Left colon (tissue), 2 donors: ENCODE measurements at regions not wholly inside any gene's neighbourhood (a gene's known extent, or its start where the extent isn't known, plus 50 kb on each side); places are given as distances from the start of the nearest gene placed in this dataset.
"Not testable (repeated sequence)": the region's sequence is repeated elsewhere in the genome, so short reads cannot be mapped to it uniquely, and the experiment has no call there.

Source experiments
- ATAC-seq: fragments of 200-7000 bp; cut with Tn5 transposase; one replicate; pipeline ENCODE4 v1.9.1; 2020; ENCODE audit warnings: mild to moderate bottlenecking, moderate library complexity
- DNase-seq, 2 donors: peaks; one replicate each; pipeline ENCODE4 v3.0.0-alpha.2; 2020
- intact Hi-C, 2 donors: fragments of 100-400 bp; cut with DNase I in 1 of 2; cut with micrococcal nuclease in 1 of 2; formaldehyde crosslinking; loops; one replicate each; pipeline versions ENCODE4 v1.11.2 to v1.14.0; 2022; cut with DNase I, micrococcal nuclease
- donor health status: DM: no; HTN: no; CAD: no.
- donor health status: DM: yes; HTN: yes; CAD: no.

- no peak for ATAC-seq
- no peak for DNase-seq
- intact Hi-C loops, result no loop called here
Observed at GRCh38 chr14:56416213-56416612, 163.4 kb upstream of the TMEM260 start.

GRCh38 chr14:56417173-56417572 lies 162.4 kb upstream of the TMEM260 start:
- intact Hi-C loops, result no loop called here
- ATAC-seq, result no peak
- DNase-seq, result no peak

- intact Hi-C loops, result no loop called here
- no peak for ATAC-seq
- no peak for DNase-seq
Observed at GRCh38 chr14:56419750-56420149, 159.8 kb upstream of the TMEM260 start.

GRCh38 chr14:56422221-56422620 lies 157.4 kb upstream of the TMEM260 start:
- intact Hi-C loops, result no loop called here

GRCh38 chr14:56422703-56423213 lies 156.8 kb upstream of the TMEM260 start:
- DNase-seq (peak; percentile 20 to 39), ATAC-seq (peak; percentile 83)
- intact Hi-C loops, result no loop called here

More at GRCh38 chr14:56422221-56422620, 157.4 kb upstream of the TMEM260 start:
- ATAC-seq, result no peak
- no peak for DNase-seq

GRCh38 chr14:56423544-56423943 lies 156.1 kb upstream of the TMEM260 start:
- ATAC-seq (no peak), DNase-seq (no peak)
- intact Hi-C loops, result no loop called here

GRCh38 chr14:56431013-56431412 lies 148.6 kb upstream of the TMEM260 start:
- ATAC-seq, result no peak
- intact Hi-C loops, result no loop called here
- no peak for DNase-seq

- ATAC-seq (no peak), DNase-seq (no peak)
- intact Hi-C loops, result no loop called here
Observed at GRCh38 chr14:56449670-56450213, 129.9 kb upstream of the TMEM260 start.

- ATAC-seq, result no peak
- intact Hi-C loops, result no loop called here
- no peak for DNase-seq
Observed at GRCh38 chr14:56452940-56453339, 126.7 kb upstream of the TMEM260 start.

- ATAC-seq, DNase-seq, intact Hi-C loops: not testable (repeated sequence)
Observed at GRCh38 chr14:56454680-56455079, 124.9 kb upstream of the TMEM260 start.

GRCh38 chr14:56460469-56460868 lies 119.1 kb upstream of the TMEM260 start:
- no peak for DNase-seq
- intact Hi-C loops, result no loop called here
- ATAC-seq, result no peak

GRCh38 chr14:56461276-56462275 lies 118.0 kb upstream of the TMEM260 start:
- DNase-seq (no peak), ATAC-seq (no peak)
- intact Hi-C loops, result no loop called here

GRCh38 chr14:56463271-56463890 lies 116.2 kb upstream of the TMEM260 start:
- intact Hi-C loops, result no loop called here
- ATAC-seq (no peak), DNase-seq (no peak)

- intact Hi-C loops, result loop anchor here in 1 of 2 donors (10.0 kb wide), 2 partner anchors 766 to 1036 kb away; no protein-coding TSS in a partner anchor
- no peak for ATAC-seq
- DNase-seq, result no peak
Observed at GRCh38 chr14:56471056-56471455, 108.5 kb upstream of the TMEM260 start.

GRCh38 chr14:56474419-56475022 lies 105.1 kb upstream of the TMEM260 start:
- ATAC-seq (peak; percentile 49), DNase-seq (no peak)
- intact Hi-C loops, result loop anchor here in 1 of 2 donors (10.0 kb wide), 2 partner anchors 770 to 1040 kb away; no protein-coding TSS in a partner anchor

- intact Hi-C loops, result no loop called here
- ATAC-seq (peak; percentile 42), DNase-seq (no peak)
Observed at GRCh38 chr14:56482310-56482911, 97.2 kb upstream of the TMEM260 start.

GRCh38 chr14:56487090-56487667 lies 92.4 kb upstream of the TMEM260 start:
- ATAC-seq, result peak; percentile 35
- DNase-seq, result no peak
- intact Hi-C loops, result no loop called here

GRCh38 chr14:56487761-56488160 lies 91.8 kb upstream of the TMEM260 start:
- no peak for DNase-seq

More at GRCh38 chr14:56487761-56488160, 91.8 kb upstream of the TMEM260 start:
- intact Hi-C loops, result no loop called here
- no peak for ATAC-seq
